Esophagus (tissue), 2 donors: ENCODE measurements at regions not wholly inside any gene's neighbourhood (a gene's known extent, or its start where the extent isn't known, plus 50 kb on each side); places are given as distances from the start of the nearest gene placed in this dataset.

Experiments used
- H3K27ac ChIP-seq, 2 donors: one replicate each; pipeline ENCODE4 v1.5.1; 2013; ENCODE audit warnings: low read depth in 2 of 2, mild to moderate bottlenecking in 2 of 2, inconsistent platforms in 1 of 2, low read length in 1 of 2, moderate library complexity in 1 of 2
- H3K27me3 ChIP-seq, 2 donors: one replicate each; pipeline ENCODE4 v1.6.1; 2013; ENCODE audit warnings: low read length in 2 of 2, control low read depth in 1 of 2, mild to moderate bottlenecking in 1 of 2; ENCODE audit not compliant: insufficient read depth in 2 of 2, control insufficient read depth in 1 of 2
- H3K36me3 ChIP-seq, 2 donors: one replicate each; pipeline ENCODE4 v1.6.1; 2013; ENCODE audit warnings: low read length in 1 of 2; ENCODE audit not compliant: control insufficient read depth in 2 of 2, insufficient read depth in 2 of 2
- H3K4me1 ChIP-seq, 2 donors: one replicate each; pipeline ENCODE4 v1.6.1; 2013; ENCODE audit warnings: low read length in 1 of 2; ENCODE audit not compliant: control insufficient read depth in 2 of 2, insufficient read depth in 2 of 2
- H3K4me3 ChIP-seq, 2 donors: one replicate each; pipeline ENCODE4 v1.5.1; 2013; ENCODE audit warnings: low read length in 2 of 2, mild to moderate bottlenecking in 2 of 2, low read depth in 1 of 2, moderate library complexity in 1 of 2
- H3K9me3 ChIP-seq, 2 donors: one replicate each; pipeline ENCODE4 v1.6.1; 2013; ENCODE audit warnings: mild to moderate bottlenecking in 2 of 2, low read depth in 1 of 2, low read length in 1 of 2, moderate library complexity in 1 of 2; ENCODE audit not compliant: control insufficient read depth in 2 of 2, insufficient read depth in 1 of 2
- WGBS, 2 donors: extraction: QIAGEN DNeasy Blood & Tissue Kit; methylation state at CpG; one replicate each; pipeline ENCODE4 v1.1.7; 2013; 5-methylcytosine and 5-hydroxymethylcytosine counted together
- donor health status: healthy with polysubstance abuse.
- donor health status: Bipolar disorder and iron deficiency.

DNA sequence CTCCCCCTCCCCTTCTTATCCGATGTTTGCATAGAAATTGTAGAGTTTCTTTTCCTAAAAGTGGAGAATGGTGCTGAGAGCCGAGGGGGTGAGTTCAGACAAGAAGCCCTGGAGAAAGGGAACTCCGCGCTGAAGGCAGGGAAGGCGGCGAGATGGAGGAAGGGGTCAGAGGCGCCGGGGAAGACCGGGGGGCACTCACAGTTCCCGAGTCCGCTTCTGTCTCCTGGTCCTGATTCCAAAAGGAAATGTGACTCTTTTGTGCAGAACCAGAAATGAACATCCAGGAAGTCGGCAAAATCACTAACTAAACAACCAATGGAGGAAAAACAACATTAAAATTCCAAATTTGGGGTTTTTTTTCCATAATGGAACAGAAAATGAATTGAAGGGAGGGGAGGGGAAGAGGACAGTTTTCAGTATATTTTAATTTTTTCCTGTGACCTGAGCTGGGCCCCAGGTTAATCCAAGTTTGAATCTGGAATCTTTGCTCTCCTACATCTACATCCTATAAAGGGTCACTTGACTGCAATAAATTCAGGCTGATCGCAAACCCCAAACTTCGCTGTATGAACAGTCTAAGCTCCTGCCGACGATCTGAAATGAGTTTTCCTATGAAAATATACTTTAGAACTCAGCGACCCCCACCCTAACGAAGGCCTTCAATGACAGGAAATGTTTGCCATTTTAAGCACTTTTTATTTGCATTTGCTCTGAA, 252.3 kb downstream of the C16orf95 start:
- 68% methylated on average over 18 of the region's 18 CpGs for WGBS, 2 donors
- Histone ChIP-seq H3K27me3 (no peaks in the 10 kb centered on the region), H3K9me3 (no peaks in the 10 kb centered on the region), H3K27ac (no peak overlapping the region), H3K4me3 (no peak overlapping the region), H3K4me1 (no peaks in the 10 kb centered on the region), H3K36me3 (no peaks in the 10 kb centered on the region)

DNA sequence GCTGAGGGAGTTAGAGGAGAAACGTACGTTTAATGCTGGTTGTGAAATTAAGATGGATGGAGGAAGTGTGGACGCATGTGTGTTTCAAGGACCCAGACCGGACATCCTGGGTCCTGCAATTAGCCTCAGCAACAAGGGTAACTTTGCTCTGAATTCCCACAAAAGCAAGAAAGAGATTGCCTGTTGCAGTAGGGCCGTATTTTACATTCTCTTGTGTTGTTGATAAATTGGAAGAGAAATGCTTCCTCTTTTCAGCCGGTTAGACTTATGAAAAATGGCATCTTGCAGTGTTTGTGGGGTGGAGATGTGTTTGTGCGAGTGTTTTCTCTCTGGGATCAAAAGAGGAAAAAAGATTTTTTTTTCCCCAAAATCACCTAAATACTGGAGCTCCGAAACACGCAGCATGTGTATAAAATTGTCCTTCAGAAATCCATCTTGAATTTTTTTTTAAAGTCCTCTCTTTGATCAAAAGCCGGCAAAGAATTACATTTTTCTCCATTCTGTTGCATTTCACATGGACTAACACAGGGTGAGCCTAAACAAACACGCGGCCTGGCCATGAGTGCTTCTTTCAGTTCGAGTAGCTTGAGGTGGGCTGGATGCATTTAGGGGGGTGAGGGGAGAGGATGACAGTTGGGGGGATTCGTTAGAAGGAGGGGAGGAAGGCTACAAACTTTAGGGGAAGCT, 251.6 kb downstream of the C16orf95 start:
- WGBS, 2 donors = 64 to 65% methylated on average over 14 of the region's 14 CpGs

DNA sequence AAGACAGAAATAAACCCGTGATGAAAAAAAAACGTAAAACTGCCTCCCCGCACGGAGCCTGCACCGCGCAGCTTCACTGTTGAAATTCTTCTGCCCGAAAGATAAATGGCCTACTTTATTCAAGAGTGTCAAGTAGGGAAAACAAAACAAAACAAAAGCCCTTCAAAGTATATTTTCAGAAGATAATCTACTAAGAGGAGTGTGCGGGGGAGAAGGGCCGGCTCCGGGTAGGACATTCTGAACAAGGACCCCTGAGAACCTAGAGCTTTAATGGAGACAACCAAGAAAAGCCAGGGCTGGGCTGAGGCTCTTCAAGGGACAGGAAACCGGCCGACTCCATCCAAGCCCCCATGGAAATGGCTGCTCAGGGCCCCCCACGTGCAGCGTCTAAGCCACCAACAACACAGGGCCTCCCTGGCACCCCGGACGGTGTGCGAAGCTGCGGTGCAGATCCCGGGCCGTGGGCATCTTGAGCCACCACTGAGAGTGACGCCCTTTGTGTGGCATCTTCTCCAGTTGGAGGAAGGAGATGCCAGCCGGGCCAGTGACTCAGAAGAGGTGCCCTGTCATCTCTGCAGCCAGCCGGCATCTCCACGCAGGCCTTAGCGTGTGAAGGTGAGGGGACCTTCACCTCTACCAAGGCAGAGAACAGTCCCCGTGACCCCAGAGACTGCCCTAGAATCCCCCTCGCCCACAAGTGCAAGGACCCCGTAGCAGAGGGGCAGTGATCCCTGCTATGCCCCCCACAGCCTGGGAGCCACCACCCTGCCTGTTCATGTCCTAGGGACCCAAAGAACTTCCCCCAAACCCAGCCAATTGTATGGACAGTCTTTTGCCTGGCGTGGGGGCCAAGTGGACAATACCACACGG, 250.8 kb downstream of the C16orf95 start:
- no peak overlapping the region for H3K4me3 ChIP-seq
- H3K4me1 ChIP-seq = no peaks in the 10 kb centered on the region
- H3K27me3 ChIP-seq = no peaks in the 10 kb centered on the region
- 88% methylated on average over 30 of the region's 30 CpGs for WGBS, 2 donors
- H3K9me3 ChIP-seq = no peaks in the 10 kb centered on the region
- H3K36me3 ChIP-seq = no peaks in the 10 kb centered on the region
- H3K27ac ChIP-seq = no peak overlapping the region

More for the DNA sequence above, 251.6 kb downstream of the C16orf95 start:
- Histone ChIP-seq H3K27ac (no peak overlapping the region), H3K36me3 (no peaks in the 10 kb centered on the region), H3K4me1 (no peaks in the 10 kb centered on the region), H3K9me3 (no peaks in the 10 kb centered on the region), H3K27me3 (no peaks in the 10 kb centered on the region), H3K4me3 (no peak overlapping the region)

DNA sequence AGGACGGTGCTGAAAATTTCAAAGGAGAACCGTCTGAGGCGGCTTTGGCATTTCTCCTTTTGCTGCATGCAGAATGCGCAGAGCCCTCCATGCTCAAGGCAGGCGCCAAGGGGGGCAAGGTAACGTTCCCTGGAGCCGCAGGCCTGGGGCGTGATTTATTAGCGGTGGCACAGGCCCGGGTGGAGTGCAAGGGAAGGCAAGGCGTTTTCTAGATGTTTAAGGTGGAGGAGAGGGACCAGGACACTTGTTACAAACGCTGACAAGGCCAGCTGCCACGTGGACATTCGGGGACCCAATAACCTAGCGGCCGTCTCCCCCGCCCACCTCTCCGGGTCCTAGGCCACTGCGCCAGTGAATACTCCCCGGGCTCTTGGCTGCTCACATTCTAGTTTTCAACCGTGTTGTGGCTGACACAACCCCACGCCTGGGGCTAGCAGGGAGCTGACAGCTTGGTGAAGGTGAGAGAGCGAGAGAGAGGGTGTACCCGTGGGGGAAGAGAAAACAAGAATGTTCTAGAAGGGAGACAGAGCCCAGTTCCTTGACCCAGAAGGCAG, 250.1 kb downstream of the C16orf95 start:
- 80 to 87% methylated on average over 24 of the region's 24 CpGs for WGBS, 2 donors
- Histone ChIP-seq H3K4me3 (no peak overlapping the region), H3K36me3 (no peaks in the 10 kb centered on the region), H3K27ac (no peak overlapping the region), H3K4me1 (no peaks in the 10 kb centered on the region), H3K9me3 (no peaks in the 10 kb centered on the region), H3K27me3 (no peaks in the 10 kb centered on the region)

DNA sequence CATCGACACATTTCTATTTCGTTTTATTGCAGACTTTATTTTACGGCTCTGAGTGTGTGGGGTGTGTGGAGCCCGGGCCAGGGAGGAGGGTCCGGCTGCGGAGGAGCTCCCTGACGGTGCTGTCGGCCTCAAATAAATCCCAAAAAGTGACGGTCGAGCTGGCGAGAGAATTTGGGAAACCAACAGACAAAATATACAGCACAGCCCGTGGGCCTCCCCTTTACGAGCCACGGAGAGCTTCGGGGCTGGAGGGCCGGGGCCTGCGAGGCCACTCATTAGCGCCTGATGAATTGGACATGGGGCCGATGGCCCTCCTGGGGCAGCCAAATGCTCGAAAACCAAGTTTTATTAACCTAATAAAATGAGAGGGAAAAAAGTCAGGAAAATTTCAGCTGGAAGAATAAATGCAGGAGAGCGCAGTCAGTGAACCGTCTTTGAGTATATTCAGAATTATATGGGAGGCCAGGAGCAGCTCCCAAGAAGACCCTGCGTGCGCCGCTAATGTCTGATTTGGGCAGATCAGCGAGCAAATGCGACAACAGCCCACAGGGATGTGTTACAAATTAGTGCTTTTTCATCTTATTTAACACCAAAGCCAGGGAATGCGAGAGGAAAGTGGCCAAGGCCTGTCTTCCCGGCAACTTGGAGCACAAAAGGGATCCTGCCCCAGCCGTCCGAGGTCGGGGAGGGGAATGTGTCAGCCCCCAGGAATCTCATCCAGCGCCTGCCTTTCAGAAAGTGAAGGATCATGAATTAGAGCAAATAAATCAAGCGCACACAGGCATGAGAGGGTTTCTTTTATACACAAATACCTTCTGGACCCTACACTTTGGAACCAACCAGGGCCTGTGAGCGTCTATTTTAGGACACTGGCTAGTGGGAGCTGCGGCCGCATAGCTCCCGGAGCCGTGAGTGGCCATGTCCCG, 249.1 kb downstream of the C16orf95 start:
- Histone ChIP-seq H3K4me1 (no peaks in the 10 kb centered on the region), H3K9me3 (no peaks in the 10 kb centered on the region), H3K27ac (no peak overlapping the region), H3K4me3 (no peak overlapping the region), H3K36me3 (no peaks in the 10 kb centered on the region), H3K27me3 (no peaks in the 10 kb centered on the region)
- 86 to 87% methylated on average over 40 of the region's 40 CpGs for WGBS, 2 donors

DNA sequence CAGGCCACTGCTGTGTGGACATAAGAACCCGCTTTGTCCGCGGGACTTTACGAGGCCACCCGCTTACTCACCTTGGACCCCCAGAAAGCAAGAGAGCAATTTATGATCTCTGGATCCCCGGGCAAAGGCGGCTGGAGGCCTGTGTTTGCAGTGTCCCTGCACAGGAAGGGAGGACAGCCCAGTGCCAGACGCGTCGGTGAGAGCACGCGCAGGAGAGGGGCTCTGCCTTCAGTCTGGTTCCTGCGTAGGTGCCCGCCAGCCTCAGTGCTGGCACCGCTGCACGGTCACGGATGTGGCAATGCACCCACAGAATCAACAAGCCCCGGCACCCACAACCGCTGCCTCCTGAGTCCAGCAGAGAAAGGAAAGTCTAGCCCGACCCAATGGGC, 248.4 kb downstream of the C16orf95 start:
- H3K27ac ChIP-seq = no peak overlapping the region
- no peaks in the 10 kb centered on the region for H3K9me3 ChIP-seq
- H3K36me3 ChIP-seq = no peaks in the 10 kb centered on the region
- no peaks in the 10 kb centered on the region for H3K4me1 ChIP-seq
- H3K4me3 ChIP-seq = no peak overlapping the region
- no peaks in the 10 kb centered on the region for H3K27me3 ChIP-seq
- WGBS, 2 donors = 91 to 93% methylated on average over 20 of the region's 20 CpGs

DNA sequence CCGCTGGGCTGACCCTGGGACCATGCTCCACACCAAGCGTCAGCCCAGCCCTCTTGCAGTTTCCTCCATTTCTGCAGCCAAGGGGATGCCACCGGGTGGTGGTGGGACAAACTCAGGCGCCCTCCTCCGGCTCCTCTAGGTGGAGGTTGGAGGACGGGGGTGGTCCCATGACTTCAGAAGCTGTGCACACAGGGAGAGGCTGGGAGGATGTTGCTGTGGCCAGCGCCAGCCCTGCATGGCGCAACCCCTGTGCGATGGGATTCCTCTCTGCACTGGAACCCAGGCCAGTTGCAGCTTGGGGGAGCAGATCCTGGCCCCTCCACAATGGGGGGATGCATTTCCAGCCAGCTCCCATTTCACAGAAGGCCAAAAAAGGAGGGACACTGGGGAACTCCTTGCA, 246.5 kb downstream of the C16orf95 start:
- Histone ChIP-seq H3K4me1 (no peaks in the 10 kb centered on the region), H3K27me3 (no peaks in the 10 kb centered on the region), H3K36me3 (no peaks in the 10 kb centered on the region), H3K9me3 (no peaks in the 10 kb centered on the region), H3K4me3 (no peak overlapping the region), H3K27ac (no peak overlapping the region)
- 86% methylated on average over 9 of the region's 9 CpGs for WGBS, 2 donors

DNA sequence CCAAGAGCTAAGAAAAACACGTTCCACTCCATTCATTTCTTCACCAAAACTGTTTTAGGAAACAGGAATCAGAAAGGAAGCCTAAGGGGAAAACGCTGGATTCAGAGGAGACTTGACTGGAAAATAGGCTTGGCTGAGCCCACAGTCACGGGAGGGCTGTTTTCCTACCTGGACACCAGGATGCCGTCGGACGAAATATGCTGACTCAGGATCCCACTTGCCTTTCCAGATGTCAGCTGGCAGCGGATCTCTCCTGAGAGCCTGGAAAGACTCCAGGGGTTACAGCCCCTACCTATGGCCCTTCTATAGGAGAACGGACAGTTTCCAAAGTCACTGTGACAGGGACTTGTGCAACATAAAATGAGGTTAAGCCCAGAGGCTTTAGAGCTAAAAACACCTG, 245.1 kb downstream of the C16orf95 start:
- no peaks in the 10 kb centered on the region for H3K36me3 ChIP-seq
- no peaks in the 10 kb centered on the region for H3K27me3 ChIP-seq
- H3K4me3 ChIP-seq = no peak overlapping the region
- no peak overlapping the region for H3K27ac ChIP-seq
- H3K9me3 ChIP-seq = no peaks in the 10 kb centered on the region
- 73 to 76% methylated on average over 8 of the region's 8 CpGs for WGBS, 2 donors
- H3K4me1 ChIP-seq = no peaks in the 10 kb centered on the region
